ENCODE measurements at regions not wholly inside any gene's neighbourhood (a gene's known extent, or its start where the extent isn't known, plus 50 kb on each side); places are given as distances from the start of the nearest gene placed in this dataset.

DNA sequence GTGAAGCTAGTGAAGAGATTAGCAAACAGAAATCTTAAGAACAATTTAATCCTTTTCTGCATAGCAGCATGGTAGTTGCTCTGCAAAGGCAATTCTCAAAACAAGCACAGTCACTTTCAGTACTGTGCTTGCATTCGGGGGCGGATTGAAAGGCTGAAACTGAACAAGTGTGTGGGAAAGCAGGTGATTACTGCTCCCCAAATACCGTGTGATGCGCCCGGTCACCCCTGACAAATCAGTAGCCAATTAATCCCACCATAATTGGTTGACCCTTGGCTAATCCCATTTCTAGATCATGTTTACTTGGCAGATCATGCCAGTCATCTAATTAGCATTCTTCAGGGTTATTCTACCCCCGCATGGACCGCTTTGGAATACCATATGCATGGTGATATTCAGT, 76.5 kb upstream of the ADRB1 start:
- DNase-seq: no peak

- DNase-seq: no peak
These were observed 73.0 kb upstream of the ADRB1 start for GRCh38 chr10:113970641-113971040.

DNA sequence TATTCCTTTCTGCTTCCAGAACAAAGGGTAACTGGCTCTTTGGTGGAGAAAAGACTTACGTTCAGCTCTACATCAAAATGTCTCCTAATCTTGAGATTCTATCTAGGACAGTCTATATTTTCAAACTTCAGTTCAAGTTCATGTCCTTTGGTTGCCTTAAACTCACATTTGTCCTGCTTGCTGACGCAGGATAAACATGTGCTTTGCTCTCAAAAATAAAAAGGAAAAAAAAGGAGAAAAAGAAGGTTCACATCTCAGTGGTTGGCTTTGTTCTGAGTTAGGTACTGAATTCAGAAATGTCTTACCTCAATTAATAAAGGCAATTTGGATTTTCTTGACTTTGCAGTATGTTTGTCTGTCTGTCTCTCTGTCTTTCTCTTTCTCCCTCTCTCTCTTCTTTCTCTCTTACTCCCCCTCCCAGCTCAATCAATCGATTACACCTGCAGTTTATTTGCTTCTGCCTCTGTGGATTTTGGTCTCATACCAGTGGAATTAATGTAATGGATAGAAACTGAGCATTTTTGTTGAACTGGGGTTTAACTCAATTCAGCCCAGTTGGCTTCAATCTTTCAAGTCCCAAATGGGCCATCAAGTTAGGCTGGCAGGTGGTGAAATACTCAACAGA, 72.2 kb upstream of the ADRB1 start:
- no peak for DNase-seq

GRCh38 chr10:113977174-113977573, 66.5 kb upstream of the ADRB1 start:
- no peak for DNase-seq

- no peak for DNase-seq
These were observed 64.9 kb upstream of the ADRB1 start for GRCh38 chr10:113978802-113979201.

GRCh38 chr10:113979409-113979808, 64.3 kb upstream of the ADRB1 start:
- DNase-seq: no peak

DNA sequence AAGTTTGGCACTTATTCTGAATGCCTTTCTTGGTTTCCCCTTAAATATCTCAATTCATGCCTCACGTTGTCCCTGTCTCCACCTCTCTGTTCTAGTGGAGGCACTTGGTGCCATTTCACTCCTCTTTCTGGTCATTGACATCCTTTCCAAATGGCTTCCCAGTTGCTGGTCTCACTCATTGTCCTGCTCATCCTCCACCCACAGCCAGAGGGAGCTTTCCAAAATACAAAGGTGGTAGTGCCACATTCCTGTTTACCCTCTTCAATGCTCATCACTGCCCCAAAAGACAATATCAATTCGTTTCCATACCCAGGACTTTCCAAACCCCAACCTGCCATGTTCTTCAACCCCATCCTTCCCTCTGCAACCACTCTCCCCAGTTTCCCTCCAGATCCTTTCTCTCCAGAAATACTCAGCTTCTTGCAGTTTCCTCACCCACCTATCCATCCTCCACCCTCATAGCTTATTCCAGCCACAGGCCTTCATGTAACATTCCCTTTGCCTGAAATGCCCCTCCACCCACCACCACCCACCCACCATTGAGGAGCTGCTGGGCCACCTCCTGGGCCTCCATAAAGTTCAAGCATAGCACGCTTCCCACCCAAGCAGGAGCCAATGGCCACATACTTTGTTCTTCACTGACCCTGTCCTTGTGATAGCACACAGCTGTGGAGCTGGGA, 63.1 kb upstream of the ADRB1 start:
- no peak for DNase-seq

DNA sequence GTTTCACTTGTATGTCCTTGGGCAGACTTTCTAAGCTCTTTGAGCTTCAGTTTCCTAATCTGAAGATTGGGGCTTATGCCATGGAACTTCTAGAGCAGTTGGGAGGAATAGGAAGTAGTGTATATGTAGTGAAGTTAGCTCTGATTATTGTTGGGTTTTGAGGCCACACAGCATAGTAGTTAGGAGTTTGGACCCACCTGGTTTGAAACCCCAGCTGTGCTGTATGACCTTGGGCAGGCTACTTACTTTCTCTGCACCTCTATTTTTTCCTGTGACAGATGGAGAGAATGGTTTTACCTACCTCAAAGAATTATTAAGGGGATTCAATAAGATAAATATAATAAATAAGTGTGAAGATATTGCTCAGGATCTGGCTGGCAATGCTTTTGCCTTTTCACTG, 61.4 kb upstream of the ADRB1 start:
- DNase-seq: no peak

DNA sequence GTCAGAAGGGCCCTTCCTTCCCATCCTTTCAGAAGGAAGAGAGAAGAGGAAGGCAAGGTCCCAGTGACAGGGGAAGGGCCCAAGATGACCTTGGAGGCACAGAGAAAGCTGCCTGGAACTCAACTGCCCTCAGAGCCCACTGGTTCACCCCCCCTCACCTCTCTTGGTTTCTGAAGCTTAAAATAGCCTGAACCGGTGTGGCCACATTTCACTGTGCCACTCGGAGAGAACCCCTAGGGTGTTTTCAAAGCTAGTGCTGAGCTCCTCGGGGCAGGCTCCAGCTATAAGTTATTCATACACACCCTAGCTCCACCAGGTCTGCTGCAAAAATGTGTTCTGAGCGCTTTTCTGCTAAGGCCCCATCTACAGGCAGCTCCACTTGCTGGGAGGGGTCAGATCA, 60.9 kb upstream of the ADRB1 start:
- DNase-seq: no peak

DNA sequence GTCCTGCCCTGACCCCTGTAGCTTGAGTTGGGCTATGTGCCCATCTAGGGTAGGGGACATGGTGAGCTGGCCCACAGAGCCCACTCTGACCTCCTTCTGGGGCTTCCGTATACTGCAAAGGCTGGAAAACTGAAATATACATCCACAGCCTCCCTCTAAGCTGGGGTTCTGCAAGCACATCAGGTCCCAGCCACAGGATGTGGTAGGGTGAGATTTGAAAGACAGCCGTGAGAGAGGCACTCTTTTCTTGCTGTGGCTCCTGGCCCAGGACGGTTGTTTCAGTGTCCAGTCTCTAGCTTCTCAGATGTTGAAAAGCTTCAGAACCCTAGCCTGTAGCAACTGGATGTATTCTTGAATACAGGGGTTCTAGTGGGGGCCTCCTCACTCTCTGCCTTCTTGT, 60.1 kb upstream of the ADRB1 start:
- peak; percentile 20 for DNase-seq

- no peak for DNase-seq
These were observed 58.3 kb upstream of the ADRB1 start for GRCh38 chr10:113985297-113985844.

DNA sequence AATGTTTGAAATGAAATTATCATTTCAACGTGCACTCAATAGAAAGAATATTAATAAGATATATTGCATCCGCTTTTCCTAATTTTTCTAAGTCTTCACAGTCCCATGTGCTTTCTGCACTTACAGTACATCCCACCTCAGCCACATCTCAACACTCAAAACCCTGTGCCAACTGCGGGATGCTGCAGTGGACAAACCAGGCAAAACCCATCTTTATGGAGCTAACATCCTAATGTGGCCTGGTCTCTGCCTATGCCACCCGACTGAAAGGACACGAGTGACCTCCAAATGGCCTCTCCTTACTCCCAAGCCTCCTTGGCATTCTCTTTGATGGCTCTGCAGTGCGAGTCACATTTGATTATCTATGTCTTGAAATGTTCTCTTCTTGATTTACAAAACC, 57.4 kb upstream of the ADRB1 start:
- DNase-seq: no peak

DNA sequence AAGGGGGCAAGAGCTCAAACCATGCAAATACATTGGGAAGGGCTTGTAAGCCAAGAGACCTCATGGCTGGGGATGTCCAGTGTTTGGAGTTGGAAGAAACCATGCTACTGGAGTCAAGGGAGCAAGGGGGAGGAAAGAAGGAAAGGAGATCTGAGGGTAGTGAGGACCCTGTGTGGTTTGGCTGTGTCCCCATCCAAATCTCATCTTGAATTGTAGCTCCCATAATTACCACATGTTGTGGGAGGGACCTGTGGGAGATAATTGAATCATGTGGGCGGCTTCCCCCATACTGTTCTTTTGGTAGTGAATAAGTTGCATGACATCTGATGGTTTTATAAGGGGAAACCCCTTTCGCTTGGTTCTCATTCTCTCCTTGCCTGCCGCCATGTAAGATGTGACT, 56.5 kb upstream of the ADRB1 start:
- no peak for DNase-seq

GRCh38 chr10:113987805-113988204, 55.9 kb upstream of the ADRB1 start:
- peak; percentile 9 for DNase-seq

DNA sequence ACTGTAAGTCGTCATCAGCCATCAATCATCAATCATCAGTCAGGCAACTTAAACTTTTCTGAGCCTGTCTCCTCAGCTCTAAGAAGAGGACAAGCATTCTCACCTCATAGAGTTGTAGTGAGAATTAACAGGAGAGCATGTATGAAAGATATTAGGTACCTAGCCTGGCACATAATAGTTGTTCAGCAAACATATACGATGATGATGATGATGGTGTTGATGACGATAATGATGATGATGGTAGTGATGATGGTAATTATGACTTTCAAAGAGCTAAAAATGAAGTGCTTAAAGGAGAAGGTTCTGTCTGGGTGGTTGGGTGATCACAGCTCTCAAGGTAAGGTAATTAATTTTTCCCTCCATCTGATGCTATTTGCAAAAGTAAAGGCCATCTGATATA, 55.1 kb upstream of the ADRB1 start:
- DNase-seq: no peak

GRCh38 chr10:113991091-113991860, 52.4 kb upstream of the ADRB1 start:
- DNase-seq: no peak

GRCh38 chr10:113992471-113993011, 51.1 kb upstream of the ADRB1 start:
- DNase-seq: no peak

GRCh38 chr10:113993489-113993991, 50.1 kb upstream of the ADRB1 start:
- DNase-seq: no peak

Measured in CD4-positive, alpha-beta T cell treated with Interleukin-21 for 1 hour (primary cell).